GM18502 (cell line): ENCODE measurements at regions not wholly inside any gene's neighbourhood (a gene's known extent, or its start where the extent isn't known, plus 50 kb on each side); places are given as distances from the start of the nearest gene placed in this dataset.

Source experiments
- ATAC-seq: cut with Tn5 transposase; IDR thresholded peaks from one replicate; pipeline ENCODE4 v1.9.1; 2021; ENCODE audit warnings: mild to moderate bottlenecking; ENCODE audit not compliant: unreplicated experiment, poor library complexity

DNA sequence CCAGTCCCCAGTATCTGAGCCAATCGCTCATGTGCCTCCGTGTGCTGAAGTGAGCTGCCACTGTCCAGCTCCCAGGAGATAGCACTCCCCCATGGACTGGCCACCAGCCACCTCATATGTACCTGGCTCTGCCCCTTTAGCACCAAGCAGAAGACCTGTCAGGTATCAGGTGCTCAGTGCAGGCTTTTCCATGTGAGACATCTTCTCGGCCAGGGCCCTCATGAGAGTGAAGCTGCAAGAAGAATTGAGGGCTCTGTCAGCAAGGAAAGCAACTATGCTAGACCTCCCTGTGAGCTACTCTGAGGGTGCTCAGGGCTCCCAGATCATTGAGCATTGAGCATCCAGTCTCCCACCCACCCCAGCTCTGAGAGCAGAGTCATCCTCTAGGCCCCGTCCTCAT, 264.2 kb upstream of the ADAMTS16 start:
- ATAC-seq: no peak

GRCh38 chr5:4876804-4877203, 263.3 kb upstream of the ADAMTS16 start:
- no peak for ATAC-seq

GRCh38 chr5:4877579-4877978, 262.6 kb upstream of the ADAMTS16 start:
- ATAC-seq: no peak

GRCh38 chr5:4879075-4879474, 261.1 kb upstream of the ADAMTS16 start:
- ATAC-seq: no peak

- peak; percentile 91 for ATAC-seq
These were observed 260.3 kb upstream of the ADAMTS16 start for GRCh38 chr5:4879693-4880303.

DNA sequence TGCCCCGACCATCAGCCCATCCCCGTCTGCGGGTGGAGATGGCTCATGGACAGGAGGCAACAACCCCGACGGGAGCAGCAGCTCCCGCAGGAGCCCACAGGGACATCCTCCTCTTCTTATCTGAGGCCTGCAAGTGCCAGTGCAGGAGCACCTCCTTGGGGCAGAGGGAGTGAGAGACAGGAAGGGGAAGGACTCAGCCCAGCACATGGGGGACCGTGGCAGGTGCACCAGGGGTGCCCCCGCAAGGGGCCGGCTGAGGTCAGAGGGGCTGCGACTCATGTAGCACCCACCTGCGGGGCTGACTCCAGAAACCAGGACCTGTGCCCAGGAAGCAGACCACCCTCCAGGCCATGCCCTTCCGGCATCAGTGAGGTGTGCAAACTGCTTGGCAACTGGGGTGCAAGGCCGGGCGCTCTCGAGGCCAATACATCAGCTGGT, 259.8 kb upstream of the ADAMTS16 start:
- ATAC-seq: no peak

GRCh38 chr5:4881366-4882002, 258.6 kb upstream of the ADAMTS16 start:
- no peak for ATAC-seq

DNA sequence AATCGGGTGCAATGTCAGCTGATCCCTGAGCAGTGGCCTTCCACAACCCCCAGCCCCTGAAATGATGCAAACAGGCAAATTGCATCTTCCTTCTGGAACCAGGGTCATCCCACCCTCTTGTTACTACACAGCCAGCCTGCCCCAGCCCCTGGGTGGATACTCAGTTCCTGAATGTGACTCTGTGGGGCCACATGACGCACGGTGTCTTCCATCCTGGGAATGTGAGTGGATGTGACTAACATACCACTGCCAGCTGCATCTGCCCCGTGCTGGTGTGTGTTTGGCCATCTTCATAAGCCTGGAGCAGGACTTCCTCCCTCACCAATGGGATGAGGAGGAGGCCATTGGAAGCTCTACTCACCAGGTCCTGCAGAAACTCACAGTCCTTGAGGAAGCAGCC, 257.9 kb upstream of the ADAMTS16 start:
- ATAC-seq: no peak

GRCh38 chr5:4883360-4883759, 256.8 kb upstream of the ADAMTS16 start:
- ATAC-seq: no peak

GRCh38 chr5:4893063-4893744, 246.9 kb upstream of the ADAMTS16 start:
- ATAC-seq: no peak

GRCh38 chr5:4896328-4896727, 243.8 kb upstream of the ADAMTS16 start:
- no peak for ATAC-seq

- ATAC-seq: no peak
These were observed 238.8 kb upstream of the ADAMTS16 start for GRCh38 chr5:4901305-4901811.

- ATAC-seq: no peak
These were observed 238.2 kb upstream of the ADAMTS16 start for GRCh38 chr5:4901924-4902323.

DNA sequence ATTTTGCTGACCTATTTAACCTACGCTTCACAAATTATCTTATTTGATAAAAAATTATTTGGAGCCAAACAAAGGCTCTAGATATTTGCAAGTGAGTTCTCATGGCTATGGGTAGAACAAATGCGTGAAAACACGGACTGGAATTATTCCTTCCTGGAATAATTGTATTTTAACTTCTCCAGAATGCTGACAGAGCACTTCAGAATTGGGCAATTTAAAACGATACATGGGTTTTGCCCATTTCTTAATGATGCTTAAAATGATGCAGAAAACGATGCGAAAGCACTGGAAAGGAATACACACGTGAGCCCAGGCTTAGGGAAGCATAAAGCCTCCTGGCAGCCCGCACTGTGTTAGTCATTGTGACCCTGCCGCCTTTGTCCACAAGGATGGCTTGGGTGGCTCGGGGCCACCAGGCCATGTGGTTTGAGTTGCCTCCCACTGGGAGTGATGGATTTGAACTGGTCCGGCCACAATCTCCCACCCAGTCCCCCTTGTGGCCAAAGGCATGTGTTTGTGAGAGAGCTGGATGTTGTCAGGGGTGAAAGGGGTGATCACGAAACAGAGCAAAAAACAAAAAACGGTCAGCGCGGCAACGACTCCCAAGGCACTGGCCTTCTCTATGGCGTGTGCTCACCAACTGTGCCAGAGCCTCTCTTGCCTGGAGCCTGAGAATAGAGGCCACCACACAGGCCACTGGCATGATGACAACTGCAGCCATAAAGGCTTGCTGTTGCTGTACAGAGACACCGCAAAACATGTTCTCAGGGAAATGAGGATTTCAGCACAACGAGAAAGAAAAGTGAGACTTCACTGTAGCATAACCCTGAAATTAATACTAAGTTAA, 234.2 kb upstream of the ADAMTS16 start:
- ATAC-seq: no peak

GRCh38 chr5:4906786-4907185, 233.3 kb upstream of the ADAMTS16 start:
- ATAC-seq: no peak

GRCh38 chr5:4907571-4907970, 232.6 kb upstream of the ADAMTS16 start:
- no peak for ATAC-seq

GRCh38 chr5:4909086-4909485, 231.0 kb upstream of the ADAMTS16 start:
- ATAC-seq: no peak

DNA sequence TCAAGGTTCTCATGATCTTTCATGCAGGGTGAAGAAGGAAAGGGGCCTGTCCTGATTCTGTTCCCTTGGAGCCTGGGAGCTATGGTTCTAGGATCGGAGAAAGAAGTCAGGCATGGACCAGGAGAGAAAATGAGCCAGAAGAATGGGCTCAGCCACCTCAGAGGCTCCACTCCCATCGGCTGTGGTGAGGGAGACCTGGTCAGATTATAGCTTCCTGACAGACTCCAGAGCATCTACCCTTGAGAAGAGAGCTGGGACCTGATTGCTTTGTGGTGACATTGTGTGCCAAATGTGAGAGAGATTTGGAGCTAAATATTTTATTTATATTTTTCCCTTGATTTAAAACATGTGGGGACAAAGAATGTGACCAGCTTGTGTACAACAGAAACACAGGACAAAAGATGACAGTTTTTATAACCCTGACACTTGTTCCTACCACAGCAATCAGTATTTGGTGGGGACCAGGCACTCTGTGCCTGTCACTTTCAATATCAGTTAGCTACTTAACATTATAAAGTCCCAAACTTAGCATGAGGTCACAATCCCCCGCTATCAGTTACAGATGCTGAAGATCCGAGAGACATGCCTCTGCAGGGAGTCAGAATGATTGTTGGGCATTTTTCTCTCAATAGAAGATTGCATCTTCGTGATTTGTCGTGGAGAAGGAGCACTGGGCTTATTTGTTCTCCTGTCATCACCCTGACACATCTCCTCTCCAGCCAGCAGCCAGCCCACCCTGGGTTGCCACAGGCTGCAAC, 228.3 kb upstream of the ADAMTS16 start:
- ATAC-seq: no peak

GRCh38 chr5:4921929-4922328, 218.2 kb upstream of the ADAMTS16 start:
- ATAC-seq: no peak

DNA sequence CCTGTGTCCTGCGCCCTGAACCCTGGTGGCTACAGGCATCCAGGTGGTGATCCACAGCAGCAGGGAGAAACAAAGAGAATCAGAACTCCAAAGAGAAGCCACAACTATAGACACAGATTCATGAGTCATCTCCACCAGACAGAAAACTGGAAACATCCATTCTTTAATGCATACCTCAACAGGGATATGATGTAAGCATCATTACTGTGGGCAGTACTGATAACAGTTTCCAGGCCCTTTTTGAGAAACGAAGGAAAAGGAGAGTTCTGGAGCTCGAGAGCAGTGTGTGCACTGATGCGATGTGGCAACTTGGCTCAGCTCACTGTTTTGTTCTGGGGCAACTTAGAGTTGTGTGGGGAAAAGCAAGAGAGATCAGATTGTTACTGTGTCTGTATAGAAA, 215.6 kb upstream of the ADAMTS16 start:
- no peak for ATAC-seq
